RWPE1 (cell line): ENCODE measurements at regions not wholly inside any gene's neighbourhood (a gene's known extent, or its start where the extent isn't known, plus 50 kb on each side); places are given as distances from the start of the nearest gene placed in this dataset.
"Not testable (repeated sequence)": the region's sequence is repeated elsewhere in the genome, so short reads cannot be mapped to it uniquely, and the experiment has no call there.

Source experiments
- CTCF ChIA-PET: fragments of 350-600 bp; sonication (Branson Sonifier 250); formaldehyde crosslinking; extraction: SDS; loops from one replicate; lab custom pipeline; 2021; lab: Yijun Ruan, JAX
- POLR2A ChIA-PET: fragments of 400-600 bp; formaldehyde crosslinking; extraction: SDS; loops from one replicate; lab custom pipeline; 2020; ENCODE audit warnings: antibody characterized with exemption; ENCODE audit not compliant: low non-redundant PET; lab: Yijun Ruan, JAX
- DNase-seq: peaks from one replicate; pipeline ENCODE4 v3.0.0; 2012; ENCODE audit warnings: low spot score
- H3K27ac ChIP-seq: fragments of 450-650 bp; 2 replicates; pipeline ENCODE4 v1.5.1; 2017
- CTCF ChIP-seq: fragments of 450-650 bp; conservative IDR thresholded peaks from 2 replicates; pipeline ENCODE4 v1.5.1; 2017; ENCODE audit warnings: low read depth, mild to moderate bottlenecking

GRCh38 chr4:102210806-102211205 lies 134.5 kb downstream of the SLC39A8 start:
- POLR2A ChIA-PET, CTCF ChIA-PET, DNase-seq, H3K27ac ChIP-seq: not testable (repeated sequence)

- CTCF ChIA-PET, H3K27ac ChIP-seq, DNase-seq, POLR2A ChIA-PET: not testable (repeated sequence)
Observed at GRCh38 chr4:102204634-102205033, 140.6 kb downstream of the SLC39A8 start.

- H3K27ac ChIP-seq, result no peak overlapping the region
- no peak for TF ChIP-seq CTCF
- DNase-seq, result peak; percentile 38
- ChIA-PET POLR2A (no interaction called here), CTCF (no interaction called here)
Observed at GRCh38 chr4:102196221-102196620, 149.1 kb downstream of the SLC39A8 start.

GRCh38 chr4:102193145-102193544 lies 152.1 kb downstream of the SLC39A8 start:
- H3K27ac ChIP-seq, result no peak overlapping the region
- ChIA-PET POLR2A (no interaction called here), CTCF (no interaction called here)
- no peak for TF ChIP-seq CTCF
- DNase-seq, result no peak

- ChIA-PET POLR2A (no interaction called here), CTCF (no interaction called here)
- H3K27ac ChIP-seq, result no peak overlapping the region
- DNase-seq, result no peak
- no peak for TF ChIP-seq CTCF
Observed at GRCh38 chr4:102180046-102180445, 165.2 kb downstream of the SLC39A8 start.

GRCh38 chr4:102174719-102175189 lies 170.5 kb downstream of the SLC39A8 start:
- ChIA-PET CTCF (no interaction called here), POLR2A (no interaction called here)
- no peak for TF ChIP-seq CTCF
- H3K27ac ChIP-seq, result no peak overlapping the region
- no peak for DNase-seq

GRCh38 chr4:102172341-102172740 lies 172.9 kb downstream of the SLC39A8 start:
- CTCF ChIA-PET, result interaction anchor here (0.7 kb wide), 1 partner anchor 158 kb away, joined by 3 read pairs; no protein-coding TSS in a partner anchor

More at GRCh38 chr4:102172341-102172740, 172.9 kb downstream of the SLC39A8 start:
- no peak for DNase-seq
- POLR2A ChIA-PET, result no interaction called here
- TF ChIP-seq CTCF, result no peak
- H3K27ac ChIP-seq, result no peak overlapping the region
